Ovary (tissue), 3 donors: ENCODE measurements at regions not wholly inside any gene's neighbourhood (a gene's known extent, or its start where the extent isn't known, plus 50 kb on each side); places are given as distances from the start of the nearest gene placed in this dataset.

Experiments used
- POLR2A ChIP-seq: fragments of 450-650 bp; IDR thresholded peaks from one replicate; pipeline ENCODE4 v1.6.1; 2017; ENCODE audit warnings: antibody characterized with exemption, mild to moderate bottlenecking, moderate library complexity
- TF ChIP-seq, protein P1 (sequence below), 3 donors: fragments of 450-650 bp in 2 of 3; fragments of 200-600 bp in 1 of 3; IDR thresholded peaks; one replicate each; pipeline versions ENCODE4 v1.5.1 to v1.8.0; 2016 to 2022; ENCODE audit warnings: antibody characterized with exemption in 3 of 3, mild to moderate bottlenecking in 1 of 3
- donor health status: DM: no; HTN: no; CAD: no.

DNA sequence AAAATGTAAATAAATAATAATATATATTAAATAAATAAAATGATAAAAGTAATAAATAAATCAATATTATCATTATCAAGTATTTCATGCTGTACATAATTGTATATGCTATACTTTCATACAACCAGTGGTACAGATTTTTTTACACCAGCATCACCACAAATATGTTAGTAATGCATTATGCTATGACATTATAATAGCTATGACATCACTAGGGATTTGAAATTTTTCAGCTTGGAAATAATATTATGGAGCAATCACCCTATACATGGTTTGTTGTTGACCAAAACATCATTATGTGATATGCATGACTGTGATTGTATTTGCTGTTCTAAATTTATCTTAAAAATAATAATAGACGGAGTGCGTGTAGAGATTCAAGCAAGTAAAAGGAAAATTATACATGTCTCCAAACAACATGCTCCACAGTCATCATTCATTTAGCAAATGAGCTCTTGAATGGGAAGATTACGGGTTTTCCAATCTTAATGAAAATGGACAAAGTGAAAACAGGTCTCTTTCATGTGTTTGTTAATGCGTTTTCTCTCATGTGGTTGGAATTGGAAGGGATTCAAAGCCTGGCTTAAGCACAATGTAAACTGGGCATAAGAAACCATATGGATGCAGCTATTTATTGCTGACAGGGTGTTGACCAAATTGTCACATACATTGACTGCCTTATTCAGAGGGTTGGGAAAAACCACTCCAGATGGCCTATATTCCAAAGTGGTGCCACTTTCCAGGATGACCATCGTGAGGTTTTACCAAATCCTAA is 643.0 kb upstream of the RGMB start:
- TF ChIP-seq, protein P1, sequence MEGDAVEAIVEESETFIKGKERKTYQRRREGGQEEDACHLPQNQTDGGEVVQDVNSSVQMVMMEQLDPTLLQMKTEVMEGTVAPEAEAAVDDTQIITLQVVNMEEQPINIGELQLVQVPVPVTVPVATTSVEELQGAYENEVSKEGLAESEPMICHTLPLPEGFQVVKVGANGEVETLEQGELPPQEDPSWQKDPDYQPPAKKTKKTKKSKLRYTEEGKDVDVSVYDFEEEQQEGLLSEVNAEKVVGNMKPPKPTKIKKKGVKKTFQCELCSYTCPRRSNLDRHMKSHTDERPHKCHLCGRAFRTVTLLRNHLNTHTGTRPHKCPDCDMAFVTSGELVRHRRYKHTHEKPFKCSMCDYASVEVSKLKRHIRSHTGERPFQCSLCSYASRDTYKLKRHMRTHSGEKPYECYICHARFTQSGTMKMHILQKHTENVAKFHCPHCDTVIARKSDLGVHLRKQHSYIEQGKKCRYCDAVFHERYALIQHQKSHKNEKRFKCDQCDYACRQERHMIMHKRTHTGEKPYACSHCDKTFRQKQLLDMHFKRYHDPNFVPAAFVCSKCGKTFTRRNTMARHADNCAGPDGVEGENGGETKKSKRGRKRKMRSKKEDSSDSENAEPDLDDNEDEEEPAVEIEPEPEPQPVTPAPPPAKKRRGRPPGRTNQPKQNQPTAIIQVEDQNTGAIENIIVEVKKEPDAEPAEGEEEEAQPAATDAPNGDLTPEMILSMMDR (IDR thresholded peaks at IDR 0.05): no peak
- no peak for TF ChIP-seq POLR2A
